ENCODE measurements at regions not wholly inside any gene's neighbourhood (a gene's known extent, or its start where the extent isn't known, plus 50 kb on each side); places are given as distances from the start of the nearest gene placed in this dataset.

DNA sequence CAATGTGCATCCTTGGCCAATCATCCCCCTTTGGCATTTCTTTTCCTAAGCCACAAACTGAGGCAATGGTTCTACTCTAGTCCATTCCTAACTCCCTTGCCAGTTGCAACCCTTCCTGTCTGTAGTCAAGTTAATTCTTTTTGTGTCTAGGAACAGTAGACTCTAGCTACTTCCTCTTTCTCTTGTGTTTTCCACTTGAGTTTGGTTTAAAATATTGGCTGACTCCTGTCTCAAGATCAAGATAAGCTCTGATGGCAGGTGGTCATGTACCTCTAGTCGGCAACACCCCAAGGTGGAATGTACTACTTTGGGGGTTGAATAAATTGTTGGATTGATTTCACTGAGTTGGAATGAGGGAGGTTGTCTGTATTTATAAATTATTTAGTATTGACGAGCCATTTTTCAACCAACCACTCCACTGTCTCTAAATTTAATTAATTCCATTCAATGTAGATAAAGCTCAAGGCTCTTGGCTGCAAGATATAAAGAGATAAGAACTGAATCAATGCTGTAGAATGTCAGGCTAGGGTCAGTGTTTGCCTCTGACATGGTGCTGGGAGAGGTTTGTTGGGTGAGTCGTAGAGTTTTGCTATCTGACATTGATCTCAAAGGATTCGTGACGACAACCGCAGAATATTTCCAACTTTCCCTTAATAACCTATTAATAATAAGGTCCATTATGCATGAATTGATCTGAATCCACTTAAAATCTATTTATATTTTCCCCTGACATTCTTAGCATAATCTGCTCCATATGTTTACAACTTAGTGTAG is 188.7 kb upstream of the APCDD1 start:
- Mint-ChIP-seq H3K27me3 (ENCODE audit: low read depth) (peaks cover 6% of the 10 kb centered on the region), H3K27ac (no peak overlapping the region), H3K4me1 (ENCODE audit: low read depth) (no peaks in the 10 kb centered on the region), H3K9me3 (no peaks in the 10 kb centered on the region), H3K36me3 (ENCODE audit: insufficient read depth in 2 of 2) (no peaks in the 10 kb centered on the region), H3K4me3 (no peak overlapping the region)
- ATAC-seq (replicated peaks in 1 of 2) (no peak), DNase-seq (no peak)

DNA sequence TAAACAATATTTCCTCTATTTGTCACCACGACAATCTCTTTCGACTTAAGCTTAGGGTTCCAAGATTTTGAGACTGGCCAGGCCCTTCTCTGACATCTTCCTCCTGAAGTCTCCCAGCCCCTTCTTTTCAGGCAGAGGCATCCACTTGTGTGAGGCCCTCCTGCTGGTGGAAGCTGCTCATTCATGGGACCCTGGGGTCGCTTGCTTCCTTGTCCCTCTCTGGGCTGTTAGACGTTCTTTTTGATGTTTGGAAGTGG is 188.2 kb upstream of the APCDD1 start:
- Mint-ChIP-seq H3K27me3 (ENCODE audit: low read depth) (peaks cover 6% of the 10 kb centered on the region), H3K4me3 (no peak overlapping the region), H3K9me3 (no peaks in the 10 kb centered on the region), H3K27ac (no peak overlapping the region), H3K36me3 (ENCODE audit: insufficient read depth in 2 of 2) (no peaks in the 10 kb centered on the region), H3K4me1 (ENCODE audit: low read depth) (no peaks in the 10 kb centered on the region)
- ATAC-seq (replicated peaks in 1 of 2) (no peak), DNase-seq (no peak)

DNA sequence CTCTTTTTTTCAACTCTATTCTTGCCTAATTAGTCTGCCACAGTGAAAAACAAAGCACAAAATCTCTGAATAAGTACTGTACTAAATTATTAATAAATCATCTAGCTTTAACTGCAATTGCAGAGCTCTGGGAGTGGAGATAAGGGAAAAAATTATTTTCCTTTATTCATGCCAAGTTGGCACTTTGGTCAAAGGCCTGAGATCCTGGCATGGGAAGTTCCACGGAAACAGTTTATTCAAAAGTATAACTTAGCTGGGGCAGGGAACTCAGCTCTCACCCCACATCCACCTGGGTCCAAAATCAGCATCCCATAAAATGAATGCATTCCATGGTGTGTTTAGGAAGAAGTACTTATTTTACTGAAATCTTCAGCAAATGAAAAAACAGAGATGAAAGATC is 185.2 kb upstream of the APCDD1 start:
- Mint-ChIP-seq H3K9me3 (no peaks in the 10 kb centered on the region), H3K27me3 (ENCODE audit: low read depth) (peaks cover 6% of the 10 kb centered on the region), H3K4me3 (no peak overlapping the region), H3K36me3 (ENCODE audit: insufficient read depth in 2 of 2) (no peaks in the 10 kb centered on the region), H3K27ac (no peak overlapping the region), H3K4me1 (ENCODE audit: low read depth) (no peaks in the 10 kb centered on the region)
- ATAC-seq (replicated peaks in 1 of 2) (no peak), DNase-seq (no peak)

- ATAC-seq (replicated peaks in 1 of 2), result no peak
- Mint-ChIP-seq H3K4me3 (no peak overlapping the region), H3K9me3 (no peaks in the 10 kb centered on the region), H3K27me3 (ENCODE audit: low read depth) (peaks cover 6% of the 10 kb centered on the region), H3K27ac (no peak overlapping the region), H3K36me3 (ENCODE audit: insufficient read depth in 2 of 2) (no peaks in the 10 kb centered on the region), H3K4me1 (ENCODE audit: low read depth) (no peaks in the 10 kb centered on the region)
- DNase-seq, result no peak
Observed at GRCh38 chr18:10270151-10270571, 184.3 kb upstream of the APCDD1 start.

DNA sequence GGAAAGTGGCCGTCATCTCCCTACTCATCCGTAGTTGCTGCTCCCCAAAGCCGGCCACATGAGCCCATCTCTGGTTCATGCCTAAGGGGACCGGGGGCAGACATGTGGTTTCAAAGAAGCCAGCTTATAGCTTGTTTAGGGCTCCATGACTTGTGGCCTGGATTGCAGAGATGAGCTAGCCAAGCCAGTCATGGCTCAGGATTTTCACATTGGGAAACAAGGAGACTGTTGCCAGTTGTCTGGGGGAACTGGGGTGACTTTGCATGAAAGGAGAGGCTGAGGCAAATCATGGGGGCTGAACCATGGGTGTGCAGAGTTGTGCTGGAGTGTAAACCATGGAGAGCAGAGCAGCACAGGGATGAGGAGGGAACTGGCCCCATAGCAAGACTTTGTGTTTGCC is 183.0 kb upstream of the APCDD1 start:
- no peak overlapping the region for H3K27ac Mint-ChIP-seq
- ATAC-seq (replicated peaks in 1 of 2) (no peak), DNase-seq (no peak)
- no peak overlapping the region for H3K4me3 Mint-ChIP-seq
- H3K27me3 Mint-ChIP-seq (ENCODE audit: low read depth), result peaks cover 6% of the 10 kb centered on the region
- no peaks in the 10 kb centered on the region for H3K36me3 Mint-ChIP-seq (ENCODE audit: insufficient read depth in 2 of 2)
- no peaks in the 10 kb centered on the region for H3K4me1 Mint-ChIP-seq (ENCODE audit: low read depth)
- peaks cover 0 to 3% of the 10 kb centered on the region in 2 donors for H3K9me3 Mint-ChIP-seq

DNA sequence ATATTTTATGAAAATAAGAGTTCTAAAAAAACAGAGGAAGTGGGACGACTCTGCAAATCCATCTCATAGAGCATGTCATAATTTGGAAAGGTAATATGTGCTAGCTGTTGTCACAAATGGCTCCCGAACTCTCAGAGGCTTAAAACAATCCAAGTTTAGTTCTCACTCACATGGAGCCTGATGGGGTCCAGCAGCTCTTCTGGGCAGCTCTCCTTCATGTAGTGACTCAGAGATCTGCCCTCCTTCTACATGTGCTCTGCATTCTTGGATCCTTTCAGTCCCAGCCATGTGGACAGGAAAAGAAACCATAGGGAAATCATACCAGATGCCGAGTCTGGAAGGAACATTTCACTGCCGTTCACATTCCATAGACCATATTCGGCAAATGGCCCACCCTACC is 180.1 kb upstream of the APCDD1 start:
- Mint-ChIP-seq H3K36me3 (ENCODE audit: insufficient read depth in 2 of 2) (no peaks in the 10 kb centered on the region), H3K4me1 (ENCODE audit: low read depth) (no peaks in the 10 kb centered on the region), H3K9me3 (peaks cover 0 to 3% of the 10 kb centered on the region in 2 donors), H3K27me3 (ENCODE audit: low read depth) (peaks cover 6% of the 10 kb centered on the region), H3K4me3 (no peak overlapping the region), H3K27ac (no peak overlapping the region)
- no peak for DNase-seq
- ATAC-seq (replicated peaks in 1 of 2), result no peak

GRCh38 chr18:10275486-10275885 is 178.9 kb upstream of the APCDD1 start:
- Mint-ChIP-seq H3K27ac (no peak overlapping the region), H3K36me3 (ENCODE audit: insufficient read depth in 2 of 2) (no peaks in the 10 kb centered on the region)

GRCh38 chr18:10278265-10278664 is 176.2 kb upstream of the APCDD1 start:
- DNase-seq, result no peak
- H3K4me3 Mint-ChIP-seq, result no peak overlapping the region

More at GRCh38 chr18:10275486-10275885, 178.9 kb upstream of the APCDD1 start:
- Mint-ChIP-seq H3K4me3 (no peak overlapping the region), H3K9me3 (peaks cover 0 to 3% of the 10 kb centered on the region in 2 donors), H3K27me3 (ENCODE audit: low read depth) (no peaks in the 10 kb centered on the region), H3K4me1 (ENCODE audit: low read depth) (no peaks in the 10 kb centered on the region)
- DNase-seq (no peak), ATAC-seq (replicated peaks in 1 of 2) (no peak)

DNA sequence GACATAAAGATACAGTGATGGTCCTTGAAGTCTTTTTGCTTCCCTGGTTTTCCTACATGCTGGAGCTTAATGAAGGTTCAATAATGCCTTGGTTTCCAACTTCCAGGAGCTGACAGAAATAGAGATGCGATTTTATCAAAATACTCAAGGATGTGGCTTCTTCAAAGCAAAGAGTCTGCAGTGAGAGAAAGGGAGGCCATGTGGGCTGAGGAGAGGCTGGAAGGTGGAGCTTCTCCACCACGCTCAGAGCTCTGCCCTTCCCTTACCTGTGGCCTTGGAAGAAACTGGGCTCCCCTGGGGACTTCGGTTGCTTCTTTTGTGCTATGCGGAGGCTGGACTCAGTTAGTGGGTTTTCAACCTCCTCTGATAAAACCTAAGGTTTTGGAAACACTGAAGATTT is 175.0 kb upstream of the APCDD1 start:
- Mint-ChIP-seq H3K9me3 (peaks cover 0 to 3% of the 10 kb centered on the region in 2 donors), H3K4me3 (no peak overlapping the region), H3K36me3 (ENCODE audit: insufficient read depth in 2 of 2) (no peaks in the 10 kb centered on the region), H3K27me3 (ENCODE audit: low read depth) (no peaks in the 10 kb centered on the region), H3K4me1 (ENCODE audit: low read depth) (no peaks in the 10 kb centered on the region), H3K27ac (no peak overlapping the region)
- ATAC-seq (replicated peaks in 1 of 2) (no peak), DNase-seq (no peak)

More at GRCh38 chr18:10278265-10278664, 176.2 kb upstream of the APCDD1 start:
- ATAC-seq (replicated peaks in 1 of 2), result no peak
- H3K36me3 Mint-ChIP-seq (ENCODE audit: insufficient read depth in 2 of 2), result no peaks in the 10 kb centered on the region
- no peaks in the 10 kb centered on the region for H3K4me1 Mint-ChIP-seq (ENCODE audit: low read depth)
- H3K27me3 Mint-ChIP-seq (ENCODE audit: low read depth), result no peaks in the 10 kb centered on the region
- peaks cover 0 to 3% of the 10 kb centered on the region in 2 donors for H3K9me3 Mint-ChIP-seq
- H3K27ac Mint-ChIP-seq, result no peak overlapping the region

DNA sequence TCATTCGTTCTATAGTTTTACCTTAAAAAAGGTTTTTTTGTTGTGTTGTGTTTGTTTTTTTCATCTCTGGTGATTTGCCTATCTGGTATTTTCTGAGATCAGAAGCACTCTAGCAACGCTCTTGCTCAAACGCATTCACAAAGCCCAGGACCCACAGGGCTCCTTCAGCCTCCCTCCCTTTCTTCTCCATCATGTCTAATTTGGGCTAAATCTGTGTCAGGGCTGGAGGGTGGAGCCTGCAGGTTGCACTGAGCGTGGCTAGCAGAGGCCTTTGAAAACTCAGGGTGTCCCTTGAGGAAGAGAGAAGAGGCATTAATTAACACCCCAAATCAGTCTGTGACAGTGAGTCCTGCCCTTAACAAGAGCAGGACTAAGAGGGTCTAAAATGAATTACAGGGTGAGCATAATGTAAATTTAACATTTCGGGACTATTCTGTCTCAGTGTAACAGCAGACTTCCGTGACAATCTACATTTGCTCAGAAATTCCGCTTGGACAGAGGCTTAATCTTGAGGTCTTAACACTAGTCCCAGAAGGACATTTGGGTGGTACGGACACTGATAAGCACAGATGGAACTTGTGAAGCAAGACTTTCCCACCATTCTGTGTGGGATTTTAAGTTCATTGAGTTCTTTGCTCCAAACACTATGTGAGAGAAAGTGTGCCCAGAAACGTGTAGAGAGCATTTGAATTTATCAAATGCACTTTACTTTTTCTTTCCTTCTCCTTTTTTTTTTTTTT is 174.4 kb upstream of the APCDD1 start:
- ATAC-seq (replicated peaks in 1 of 2) (no peak), DNase-seq (no peak)
- H3K4me3 Mint-ChIP-seq, result no peak overlapping the region
- H3K36me3 Mint-ChIP-seq (ENCODE audit: insufficient read depth in 2 of 2), result no peaks in the 10 kb centered on the region
- H3K9me3 Mint-ChIP-seq, result peaks cover 0 to 3% of the 10 kb centered on the region in 2 donors
- no peak overlapping the region for H3K27ac Mint-ChIP-seq
- H3K4me1 Mint-ChIP-seq (ENCODE audit: low read depth), result no peaks in the 10 kb centered on the region
- no peaks in the 10 kb centered on the region for H3K27me3 Mint-ChIP-seq (ENCODE audit: low read depth)

DNA sequence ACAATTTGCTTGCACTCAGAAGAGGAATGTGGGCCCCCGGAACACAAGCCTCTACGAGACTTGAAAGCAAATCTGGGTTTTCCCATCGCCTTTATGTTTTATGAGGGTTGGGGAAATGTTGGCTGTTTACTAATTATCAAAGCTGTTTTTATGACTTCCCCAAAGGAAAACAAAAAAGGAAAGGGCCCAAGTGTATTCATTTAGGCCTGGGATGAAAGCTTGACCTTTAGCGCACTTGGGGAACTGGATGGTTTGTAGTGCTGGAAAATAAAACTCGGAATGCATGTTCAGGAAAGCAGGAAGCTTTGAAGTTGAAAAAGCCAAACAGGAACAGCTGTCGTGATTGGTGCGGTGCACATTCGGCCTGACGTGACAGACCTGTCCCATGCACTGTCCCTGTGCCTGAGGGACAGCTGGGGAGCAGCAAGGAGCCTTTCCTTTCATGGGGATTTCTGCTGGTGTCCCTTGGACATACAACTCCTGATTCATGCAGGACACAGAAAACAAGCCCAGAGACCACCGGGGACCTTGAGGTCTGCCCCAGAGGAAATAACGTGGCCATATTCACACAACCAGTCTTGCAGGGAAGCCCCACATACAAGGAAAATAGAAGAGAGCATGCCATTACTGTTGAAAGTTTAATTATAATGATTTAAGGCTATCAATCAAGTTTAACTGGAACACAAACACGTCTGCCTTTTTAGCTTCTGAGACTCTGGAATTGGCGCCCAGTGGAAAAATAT is 169.7 kb upstream of the APCDD1 start:
- ATAC-seq (replicated peaks in 1 of 2), result no peak

DNA sequence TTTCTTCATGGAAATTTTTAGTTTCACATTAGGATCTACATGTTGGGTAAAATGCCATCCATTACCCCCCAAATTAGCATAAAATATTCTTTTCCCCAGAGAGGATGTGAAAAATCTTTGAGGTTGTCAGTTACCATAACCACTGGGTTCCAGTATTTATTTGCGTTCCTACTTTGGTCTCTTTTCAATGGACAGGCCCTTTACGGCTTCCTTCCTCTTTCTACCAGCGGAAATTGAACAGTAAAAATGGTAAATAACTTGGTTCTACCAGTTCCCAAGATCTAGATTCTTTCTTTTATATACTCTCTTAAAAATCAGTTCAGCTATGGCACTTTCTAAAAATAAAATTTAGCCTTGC is 169.2 kb upstream of the APCDD1 start:
- no peak overlapping the region for H3K4me3 Mint-ChIP-seq
- no peaks in the 10 kb centered on the region for H3K27me3 Mint-ChIP-seq (ENCODE audit: low read depth)
- peaks cover 1 to 2% of the 10 kb centered on the region in 2 donors for H3K36me3 Mint-ChIP-seq (ENCODE audit: insufficient read depth in 2 of 2)
- ATAC-seq (replicated peaks in 1 of 2) (no peak), DNase-seq (no peak)
- H3K9me3 Mint-ChIP-seq, result peaks cover 8% of the 10 kb centered on the region in 2 donors
- H3K27ac Mint-ChIP-seq, result no peak overlapping the region
- no peaks in the 10 kb centered on the region for H3K4me1 Mint-ChIP-seq (ENCODE audit: low read depth)

More for the DNA sequence above, 169.7 kb upstream of the APCDD1 start:
- H3K4me1 Mint-ChIP-seq (ENCODE audit: low read depth), result no peaks in the 10 kb centered on the region
- H3K27ac Mint-ChIP-seq, result no peak overlapping the region
- peaks cover 8% of the 10 kb centered on the region in 2 donors for H3K9me3 Mint-ChIP-seq
- H3K36me3 Mint-ChIP-seq (ENCODE audit: insufficient read depth in 2 of 2), result peaks cover 1 to 2% of the 10 kb centered on the region in 2 donors
- DNase-seq, result no peak
- no peaks in the 10 kb centered on the region for H3K27me3 Mint-ChIP-seq (ENCODE audit: low read depth)
- no peak overlapping the region for H3K4me3 Mint-ChIP-seq

DNA sequence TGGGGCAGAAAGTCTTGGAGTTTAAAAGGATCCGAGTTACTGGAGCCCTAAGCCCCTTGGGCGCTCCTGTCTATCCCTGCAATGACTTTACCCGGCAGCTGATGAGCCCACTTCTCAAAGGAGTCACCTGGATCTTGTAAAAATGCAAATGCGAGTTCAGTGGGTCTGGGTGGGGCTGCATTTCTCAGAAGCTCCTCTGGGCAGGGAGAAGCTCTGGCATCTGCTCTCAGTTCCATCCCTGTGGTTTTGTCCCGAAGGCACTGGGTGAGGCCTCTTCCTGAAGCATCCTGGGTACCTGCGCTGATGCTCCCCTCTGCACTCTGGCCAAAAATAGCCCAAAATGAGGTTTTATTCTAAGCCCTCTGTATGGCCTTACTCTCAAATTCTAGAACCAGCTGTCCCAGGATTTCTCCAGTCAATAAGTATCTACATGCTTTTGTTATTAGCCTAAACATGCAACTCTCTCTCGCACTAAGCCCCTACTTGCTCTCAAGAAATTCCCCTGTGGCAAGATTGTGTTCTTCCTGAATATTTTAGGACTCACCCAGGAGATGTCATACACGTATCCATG is 167.8 kb upstream of the APCDD1 start:
- DNase-seq (no peak), ATAC-seq (replicated peaks in 1 of 2) (no peak)
- H3K9me3 Mint-ChIP-seq, result peaks cover 8% of the 10 kb centered on the region in 2 donors
- no peaks in the 10 kb centered on the region for H3K4me1 Mint-ChIP-seq (ENCODE audit: low read depth)
- H3K36me3 Mint-ChIP-seq (ENCODE audit: insufficient read depth in 2 of 2), result peaks cover 1 to 2% of the 10 kb centered on the region in 2 donors
- H3K4me3 Mint-ChIP-seq, result no peak overlapping the region
- H3K27ac Mint-ChIP-seq, result no peak overlapping the region
- no peaks in the 10 kb centered on the region for H3K27me3 Mint-ChIP-seq (ENCODE audit: low read depth)

Data from activated T-cell treated with anti-CD3 and anti-CD28 coated beads, Interleukin-2, amount 50 U/mL, for 72 hours (primary cell).